Psoas muscle (tissue), 7 donors: ENCODE measurements at regions not wholly inside any gene's neighbourhood (a gene's known extent, or its start where the extent isn't known, plus 50 kb on each side); places are given as distances from the start of the nearest gene placed in this dataset.
A peak's percentile ranks its signal among the peaks of the same experiment; 100 is the strongest.

Source experiments
- ATAC-seq, 4 donors: fragments of 200-7000 bp; cut with Tn5 transposase; one replicate each; pipeline ENCODE4 v1.9.1; 2020; ENCODE audit warnings: moderate library complexity in 3 of 4, mild to moderate bottlenecking in 2 of 4
- DNase-seq, 2 donors: peaks; one replicate each; pipeline ENCODE4 v3.0.0-alpha.2; 2020
- H3K27ac ChIP-seq: fragments of 200-600 bp; one replicate; pipeline ENCODE4 v1.8.0; 2022
- H3K27me3 ChIP-seq, 3 donors: fragments of 200-600 bp in 1 of 3; one replicate each; pipeline versions ENCODE4 v1.6.1 to v1.8.0; 2013 to 2022; ENCODE audit warnings: low read length in 2 of 3, mild to moderate bottlenecking in 2 of 3, moderate library complexity in 1 of 3; ENCODE audit not compliant: insufficient read depth in 3 of 3
- H3K36me3 ChIP-seq, 2 donors: fragments of 200-600 bp in 1 of 2; one replicate each; pipeline versions ENCODE4 v1.6.1 to v1.8.0; 2013 to 2022; ENCODE audit warnings: low read depth in 1 of 2, mild to moderate bottlenecking in 1 of 2, moderate library complexity in 1 of 2; ENCODE audit not compliant: insufficient read depth in 1 of 2
- H3K4me1 ChIP-seq: fragments of 200-600 bp; one replicate; pipeline ENCODE4 v1.8.0; 2022
- H3K4me3 ChIP-seq: fragments of 200-600 bp; one replicate; pipeline ENCODE4 v1.8.0; 2022; ENCODE audit warnings: mild to moderate bottlenecking
- H3K9me3 ChIP-seq: fragments of 200-600 bp; one replicate; pipeline ENCODE4 v1.8.0; 2022
- WGBS, 3 donors: extraction: QIAGEN DNeasy Blood & Tissue Kit; methylation state at CpG; one replicate each; pipeline versions ENCODE4 v1.1.6 to v1.1.7; 2013; 5-methylcytosine and 5-hydroxymethylcytosine counted together
- intact Hi-C, 2 donors: fragments of 100-400 bp; cut with DNase I; formaldehyde crosslinking; loops; one replicate each; pipeline versions ENCODE4 v1.11.0 to v1.14.2; 2022
- TF ChIP-seq, protein P1 (sequence below): fragments of 200-600 bp; IDR thresholded peaks from one replicate; pipeline ENCODE4 v1.8.0; 2022; ENCODE audit warnings: antibody characterized with exemption
- donor health status: healthy with polysubstance abuse.
- donor health status: DM: no; HTN: no; CAD: no; lungs with moderate emphysema.
- donor health status: Bipolar disorder and iron deficiency.
- donor health status: healthy.
- donor health status: DM: yes; HTN: yes; CAD: no.
- donor health status: DM: no; HTN: no; CAD: no.
- donor health status: DM: yes; HTN: yes; CAD: no.

DNA sequence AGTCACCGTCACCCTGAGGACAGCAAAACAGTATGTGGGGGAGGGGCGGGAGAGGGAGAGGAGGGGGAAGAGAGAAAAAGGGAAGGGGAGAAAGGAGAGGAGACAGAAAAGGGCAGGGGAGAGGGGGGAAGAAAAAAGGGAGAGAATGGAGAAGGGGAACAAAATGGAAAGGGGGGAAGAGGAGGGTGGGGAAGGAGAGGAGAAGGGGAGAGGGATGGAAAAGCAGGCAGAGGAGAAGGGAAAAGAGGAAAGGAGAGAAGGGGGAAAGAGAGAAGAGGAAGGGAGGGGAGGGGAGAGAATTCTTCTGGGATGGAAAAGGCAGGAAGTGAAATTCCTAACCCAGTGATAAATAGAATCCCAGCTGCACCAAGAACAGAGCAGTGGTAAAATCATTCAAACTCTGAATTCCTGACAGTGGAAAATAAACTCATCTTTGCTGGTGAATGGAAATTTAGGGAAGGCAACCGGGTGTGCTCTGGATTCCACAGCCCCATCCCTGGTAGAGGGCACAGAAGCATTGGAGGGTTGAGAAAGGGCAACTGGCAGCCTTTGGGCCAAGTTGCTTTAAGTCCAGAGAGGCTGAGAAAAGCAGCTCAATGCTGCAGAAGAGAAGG lies 244.2 kb downstream of the BCOR start:
- TF ChIP-seq, protein P1, sequence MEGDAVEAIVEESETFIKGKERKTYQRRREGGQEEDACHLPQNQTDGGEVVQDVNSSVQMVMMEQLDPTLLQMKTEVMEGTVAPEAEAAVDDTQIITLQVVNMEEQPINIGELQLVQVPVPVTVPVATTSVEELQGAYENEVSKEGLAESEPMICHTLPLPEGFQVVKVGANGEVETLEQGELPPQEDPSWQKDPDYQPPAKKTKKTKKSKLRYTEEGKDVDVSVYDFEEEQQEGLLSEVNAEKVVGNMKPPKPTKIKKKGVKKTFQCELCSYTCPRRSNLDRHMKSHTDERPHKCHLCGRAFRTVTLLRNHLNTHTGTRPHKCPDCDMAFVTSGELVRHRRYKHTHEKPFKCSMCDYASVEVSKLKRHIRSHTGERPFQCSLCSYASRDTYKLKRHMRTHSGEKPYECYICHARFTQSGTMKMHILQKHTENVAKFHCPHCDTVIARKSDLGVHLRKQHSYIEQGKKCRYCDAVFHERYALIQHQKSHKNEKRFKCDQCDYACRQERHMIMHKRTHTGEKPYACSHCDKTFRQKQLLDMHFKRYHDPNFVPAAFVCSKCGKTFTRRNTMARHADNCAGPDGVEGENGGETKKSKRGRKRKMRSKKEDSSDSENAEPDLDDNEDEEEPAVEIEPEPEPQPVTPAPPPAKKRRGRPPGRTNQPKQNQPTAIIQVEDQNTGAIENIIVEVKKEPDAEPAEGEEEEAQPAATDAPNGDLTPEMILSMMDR, result no peak
- intact Hi-C loops, result no loop called here
- Histone ChIP-seq H3K9me3 (no peaks in the 10 kb centered on the region), H3K4me3 (no peak overlapping the region), H3K27me3 (peaks cover 0 to 10% (median 0%) of the 10 kb centered on the region in 3 donors), H3K4me1 (peaks cover 8% of the 10 kb centered on the region), H3K27ac (no peak overlapping the region), H3K36me3 (no peaks in the 10 kb centered on the region)
- no peak for DNase-seq
- no peak for ATAC-seq
- 33 to 58% (median 44%) methylated on average over 3 of the region's 3 CpGs for WGBS, 3 donors

- peaks cover 0 to 10% (median 0%) of the 10 kb centered on the region in 3 donors for H3K27me3 ChIP-seq
- peaks cover 8% of the 10 kb centered on the region for H3K4me1 ChIP-seq
- H3K4me3 ChIP-seq, result no peak overlapping the region
- ATAC-seq (no peak), DNase-seq (no peak)
- no peaks in the 10 kb centered on the region for H3K9me3 ChIP-seq
- intact Hi-C loops, result no loop called here
- H3K27ac ChIP-seq, result no peak overlapping the region
- TF ChIP-seq, protein P1, result no peak
- WGBS, 3 donors, result 75 to 89% (median 81%) methylated on average over 17 of the region's 17 CpGs
- no peaks in the 10 kb centered on the region for H3K36me3 ChIP-seq
These were observed 242.7 kb downstream of the BCOR start for GRCh38 chrX:39854772-39855747.

DNA sequence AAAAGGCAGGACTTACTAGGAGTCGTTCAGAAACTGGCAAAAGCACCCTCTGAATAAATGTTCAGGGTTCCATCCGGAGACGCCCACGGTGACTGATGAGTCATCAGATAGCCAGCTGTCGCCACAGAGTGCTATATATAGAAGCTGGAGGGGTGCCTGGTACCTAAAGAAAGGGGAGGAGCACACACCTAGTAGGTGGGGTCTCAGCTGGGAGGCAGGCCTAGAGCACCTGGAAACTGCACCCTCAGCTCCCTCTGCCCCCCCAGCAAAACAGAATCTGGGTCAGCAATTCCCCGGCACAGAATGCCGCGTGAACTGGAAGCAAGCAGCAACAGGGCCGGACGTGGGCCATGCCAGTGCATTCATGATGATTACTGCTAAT lies 242.0 kb downstream of the BCOR start:
- peak in 3 of 4 donors; percentile 42 to 57 (median 49) for ATAC-seq
- no peak overlapping the region for H3K27ac ChIP-seq

GRCh38 chrX:39856472-39857121 lies 241.2 kb downstream of the BCOR start:
- DNase-seq (no peak), ATAC-seq (peak in 1 of 4 donors; percentile 68)
- Histone ChIP-seq H3K27ac (no peak overlapping the region), H3K4me3 (no peak overlapping the region), H3K4me1 (peaks cover 8% of the 10 kb centered on the region), H3K9me3 (no peaks in the 10 kb centered on the region), H3K36me3 (no peaks in the 10 kb centered on the region), H3K27me3 (peaks cover 0 to 3% (median 0%) of the 10 kb centered on the region in 3 donors)
- 30 to 48% (median 36%) methylated on average over 7 of the region's 7 CpGs for WGBS, 3 donors
- TF ChIP-seq, protein P1, result no peak
- intact Hi-C loops, result no loop called here

More for the DNA sequence above, 242.0 kb downstream of the BCOR start:
- peaks cover 8% of the 10 kb centered on the region for H3K4me1 ChIP-seq
- no peaks in the 10 kb centered on the region for H3K9me3 ChIP-seq
- TF ChIP-seq, protein P1, result no peak
- H3K4me3 ChIP-seq, result no peak overlapping the region
- H3K36me3 ChIP-seq, result no peaks in the 10 kb centered on the region
- no peak for DNase-seq
- 13 to 33% (median 22%) methylated on average over 7 to 10 of the region's 10 CpGs for WGBS, 3 donors
- intact Hi-C loops, result no loop called here
- H3K27me3 ChIP-seq, result peaks cover 0 to 6% (median 0%) of the 10 kb centered on the region in 3 donors
